ENCODE measurements at regions not wholly inside any gene's neighbourhood (a gene's known extent, or its start where the extent isn't known, plus 50 kb on each side); places are given as distances from the start of the nearest gene placed in this dataset.

DNA sequence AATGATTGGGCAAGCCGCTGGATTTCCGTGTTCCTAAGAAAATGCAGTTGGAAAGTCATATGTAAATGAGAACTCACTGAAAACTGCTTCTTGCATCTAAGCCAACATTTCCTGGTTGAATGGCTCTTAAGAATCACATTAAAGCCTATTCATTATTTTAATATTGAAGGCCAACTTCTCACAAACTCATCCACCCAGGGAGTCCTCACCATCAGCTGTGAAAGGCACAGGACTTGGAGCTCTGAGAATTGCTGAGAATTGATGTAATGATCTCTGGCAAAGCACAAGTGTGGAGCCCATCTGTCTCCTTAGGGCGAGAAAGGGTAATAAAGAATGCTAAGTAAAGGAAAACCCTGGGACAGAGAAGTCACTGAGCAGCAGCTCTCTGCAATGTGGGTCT is 55.9 kb upstream of the APCDD1 start:
- TF ChIP-seq POLR2A (IDR thresholded peaks at IDR 0.05) (no peak), CTCF (IDR thresholded peaks at IDR 0.05) (no peak), EP300 (IDR thresholded peaks at IDR 0.05) (no peak)

Measured in ovary (tissue), 3 donors.